Muscle layer of colon (tissue), 2 donors: ENCODE measurements at regions not wholly inside any gene's neighbourhood (a gene's known extent, or its start where the extent isn't known, plus 50 kb on each side); places are given as distances from the start of the nearest gene placed in this dataset.

Source experiments
- H3K27ac ChIP-seq: one replicate; pipeline ENCODE4 v1.7.0; 2013; ENCODE audit warnings: low read depth, mild to moderate bottlenecking, low read length, moderate library complexity
- H3K27me3 ChIP-seq, 2 donors: one replicate each; pipeline ENCODE4 v1.7.0; 2013; ENCODE audit warnings: low read length in 2 of 2, mild to moderate bottlenecking in 2 of 2; ENCODE audit not compliant: insufficient read depth in 2 of 2, control insufficient read depth in 1 of 2
- H3K36me3 ChIP-seq: one replicate; pipeline ENCODE4 v1.7.0; 2013; ENCODE audit warnings: mild to moderate bottlenecking, low read length; ENCODE audit not compliant: insufficient read depth
- H3K4me1 ChIP-seq: one replicate; pipeline ENCODE4 v1.7.0; 2013; ENCODE audit warnings: mild to moderate bottlenecking, low read length; ENCODE audit not compliant: insufficient read depth
- H3K4me3 ChIP-seq, 2 donors: one replicate each; pipeline ENCODE4 v1.7.0; 2013; ENCODE audit warnings: low read length in 2 of 2, low read depth in 1 of 2, mild to moderate bottlenecking in 1 of 2, moderate library complexity in 1 of 2
- H3K9ac ChIP-seq: one replicate; pipeline ENCODE4 v1.7.0; 2013; ENCODE audit warnings: low read length
- H3K9me3 ChIP-seq: one replicate; pipeline ENCODE4 v1.7.0; 2013; ENCODE audit warnings: mild to moderate bottlenecking, low read length
- donor health status: abdominal sarcoma.
- donor health status: Adenocarcinoma of cecum.

- no peaks in the 10 kb centered on the region for H3K36me3 ChIP-seq
- H3K4me1 ChIP-seq, result no peaks in the 10 kb centered on the region
- no peak overlapping the region for H3K9ac ChIP-seq
- H3K9me3 ChIP-seq, result no peaks in the 10 kb centered on the region
- H3K27ac ChIP-seq, result no peak overlapping the region
- no peaks in the 10 kb centered on the region for H3K27me3 ChIP-seq
- H3K4me3 ChIP-seq, result no peak overlapping the region
These were observed 455.3 kb upstream of the SLC10A2 start for GRCh38 chr13:103521532-103521931.

- no peak overlapping the region for H3K4me3 ChIP-seq
- no peaks in the 10 kb centered on the region for H3K4me1 ChIP-seq
- no peak overlapping the region for H3K27ac ChIP-seq
- no peaks in the 10 kb centered on the region for H3K27me3 ChIP-seq
- H3K9ac ChIP-seq, result no peak overlapping the region
- H3K9me3 ChIP-seq, result no peaks in the 10 kb centered on the region
- H3K36me3 ChIP-seq, result no peaks in the 10 kb centered on the region
These were observed 451.5 kb upstream of the SLC10A2 start for GRCh38 chr13:103517768-103518102.

- Histone ChIP-seq H3K4me3 (no peak overlapping the region), H3K27me3 (no peaks in the 10 kb centered on the region), H3K9me3 (no peaks in the 10 kb centered on the region), H3K36me3 (no peaks in the 10 kb centered on the region), H3K9ac (no peak overlapping the region), H3K27ac (no peak overlapping the region), H3K4me1 (no peaks in the 10 kb centered on the region)
These were observed 451.0 kb upstream of the SLC10A2 start for GRCh38 chr13:103517066-103517767.

- no peaks in the 10 kb centered on the region for H3K36me3 ChIP-seq
- no peaks in the 10 kb centered on the region for H3K27me3 ChIP-seq
- H3K27ac ChIP-seq, result no peak overlapping the region
- H3K4me3 ChIP-seq, result no peak overlapping the region
- no peaks in the 10 kb centered on the region for H3K9me3 ChIP-seq
- no peak overlapping the region for H3K9ac ChIP-seq
- no peaks in the 10 kb centered on the region for H3K4me1 ChIP-seq
These were observed 450.0 kb upstream of the SLC10A2 start for GRCh38 chr13:103516015-103516795.

- Histone ChIP-seq H3K4me3 (no peak overlapping the region), H3K36me3 (no peaks in the 10 kb centered on the region), H3K27me3 (no peaks in the 10 kb centered on the region), H3K9me3 (no peaks in the 10 kb centered on the region), H3K4me1 (no peaks in the 10 kb centered on the region), H3K9ac (no peak overlapping the region), H3K27ac (no peak overlapping the region)
These were observed 449.2 kb upstream of the SLC10A2 start for GRCh38 chr13:103515410-103515809.

GRCh38 chr13:103514619-103515018 is 448.4 kb upstream of the SLC10A2 start:
- H3K4me1 ChIP-seq, result no peaks in the 10 kb centered on the region
- H3K4me3 ChIP-seq, result no peak overlapping the region
- no peaks in the 10 kb centered on the region for H3K36me3 ChIP-seq
- H3K27me3 ChIP-seq, result no peaks in the 10 kb centered on the region
- no peak overlapping the region for H3K27ac ChIP-seq
- no peak overlapping the region for H3K9ac ChIP-seq
- H3K9me3 ChIP-seq, result no peaks in the 10 kb centered on the region

GRCh38 chr13:103514188-103514587 is 448.0 kb upstream of the SLC10A2 start:
- no peaks in the 10 kb centered on the region for H3K9me3 ChIP-seq
- H3K36me3 ChIP-seq, result no peaks in the 10 kb centered on the region
- H3K27me3 ChIP-seq, result no peaks in the 10 kb centered on the region
- H3K4me3 ChIP-seq, result no peak overlapping the region
- no peaks in the 10 kb centered on the region for H3K4me1 ChIP-seq
- no peak overlapping the region for H3K27ac ChIP-seq
- no peak overlapping the region for H3K9ac ChIP-seq

- no peaks in the 10 kb centered on the region for H3K36me3 ChIP-seq
- no peaks in the 10 kb centered on the region for H3K4me1 ChIP-seq
- no peak overlapping the region for H3K27ac ChIP-seq
- no peak overlapping the region for H3K4me3 ChIP-seq
- no peak overlapping the region for H3K9ac ChIP-seq
- H3K9me3 ChIP-seq, result no peaks in the 10 kb centered on the region
- no peaks in the 10 kb centered on the region for H3K27me3 ChIP-seq
These were observed 443.9 kb upstream of the SLC10A2 start for GRCh38 chr13:103510007-103510535.

- Histone ChIP-seq H3K36me3 (no peaks in the 10 kb centered on the region), H3K9ac (no peak overlapping the region), H3K4me1 (no peaks in the 10 kb centered on the region), H3K4me3 (no peak overlapping the region), H3K27ac (no peak overlapping the region), H3K27me3 (no peaks in the 10 kb centered on the region), H3K9me3 (no peaks in the 10 kb centered on the region)
These were observed 431.2 kb upstream of the SLC10A2 start for GRCh38 chr13:103497404-103497803.

- Histone ChIP-seq H3K27ac (no peak overlapping the region), H3K36me3 (no peaks in the 10 kb centered on the region), H3K9ac (no peak overlapping the region), H3K4me3 (no peak overlapping the region), H3K9me3 (no peaks in the 10 kb centered on the region), H3K4me1 (no peaks in the 10 kb centered on the region), H3K27me3 (no peaks in the 10 kb centered on the region)
These were observed 421.6 kb upstream of the SLC10A2 start for GRCh38 chr13:103487841-103488240.

GRCh38 chr13:103473081-103473480 is 406.9 kb upstream of the SLC10A2 start:
- no peaks in the 10 kb centered on the region for H3K4me1 ChIP-seq
- no peaks in the 10 kb centered on the region for H3K9me3 ChIP-seq
- H3K27me3 ChIP-seq, result no peaks in the 10 kb centered on the region
- no peak overlapping the region for H3K4me3 ChIP-seq
- H3K9ac ChIP-seq, result no peak overlapping the region
- no peak overlapping the region for H3K27ac ChIP-seq
- no peaks in the 10 kb centered on the region for H3K36me3 ChIP-seq
